GM21360 (cell line): ENCODE measurements at regions not wholly inside any gene's neighbourhood (a gene's known extent, or its start where the extent isn't known, plus 50 kb on each side); places are given as distances from the start of the nearest gene placed in this dataset.
A peak's percentile ranks its signal among the peaks of the same experiment; 100 is the strongest.
"Not testable (repeated sequence)": the region's sequence is repeated elsewhere in the genome, so short reads cannot be mapped to it uniquely, and the experiment has no call there.

Source experiments
- ATAC-seq: cut with Tn5 transposase; IDR thresholded peaks from one replicate; pipeline ENCODE4 v1.9.1; 2021; ENCODE audit warnings: mild to moderate bottlenecking, moderate library complexity; ENCODE audit not compliant: unreplicated experiment

GRCh38 chr1:188763541-188763940 lies 1714.1 kb downstream of the BRINP3 start:
- ATAC-seq: no peak

GRCh38 chr1:188769181-188769580 lies 1708.5 kb downstream of the BRINP3 start:
- ATAC-seq: no peak

GRCh38 chr1:188769936-188770335 lies 1707.7 kb downstream of the BRINP3 start:
- no peak for ATAC-seq

DNA sequence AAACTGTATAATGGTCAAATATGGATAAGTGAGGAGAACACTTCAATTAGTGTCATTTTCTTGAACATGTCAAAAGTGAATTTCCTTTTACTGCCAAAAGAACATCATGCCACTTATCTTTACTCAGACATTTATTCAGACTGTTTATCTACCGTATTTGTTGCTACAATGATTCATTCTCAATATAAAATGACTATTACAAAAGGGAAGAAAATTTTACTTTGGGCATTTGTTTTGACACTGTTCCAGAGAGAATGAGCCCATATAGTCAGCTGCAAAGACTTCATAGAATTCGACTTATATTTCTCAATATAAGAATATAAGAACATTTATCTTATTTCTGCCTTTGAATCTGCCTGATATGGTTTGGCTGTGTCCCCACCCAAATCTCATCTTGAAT lies 1699.1 kb downstream of the BRINP3 start:
- ATAC-seq: no peak

DNA sequence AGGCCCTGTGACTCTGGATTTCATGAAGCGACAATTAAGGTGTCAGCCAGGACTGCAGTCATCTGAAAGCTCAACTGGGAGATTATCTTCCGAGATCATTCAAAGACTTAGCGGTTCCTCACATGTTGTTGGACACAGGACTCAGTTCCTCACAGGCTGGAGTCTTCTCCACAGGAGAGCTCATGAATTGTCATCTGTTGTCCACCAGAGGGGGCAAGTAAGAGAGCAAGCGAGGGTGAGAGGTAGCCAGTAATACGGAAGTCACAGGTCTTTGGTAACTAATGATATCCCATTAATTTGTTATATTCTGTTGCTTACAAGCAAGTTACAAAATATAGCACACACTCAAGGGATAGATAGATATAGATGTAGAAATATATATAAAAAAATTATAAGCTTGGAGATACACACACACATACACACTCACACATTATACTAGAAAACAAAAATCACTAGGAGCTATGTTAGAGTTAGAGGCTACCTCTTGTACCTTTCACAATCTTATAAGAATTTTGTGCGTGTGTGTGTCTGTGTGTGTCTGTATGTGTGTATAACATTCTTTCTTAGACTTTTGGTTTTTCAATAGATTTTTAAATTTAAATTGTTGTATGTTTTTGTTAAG lies 1695.3 kb downstream of the BRINP3 start:
- peak; percentile 100 for ATAC-seq

GRCh38 chr1:188794969-188795368 lies 1682.7 kb downstream of the BRINP3 start:
- ATAC-seq: no peak

- not testable (repeated sequence) for ATAC-seq
Observed at GRCh38 chr1:188812153-188812552, 1665.5 kb downstream of the BRINP3 start.

DNA sequence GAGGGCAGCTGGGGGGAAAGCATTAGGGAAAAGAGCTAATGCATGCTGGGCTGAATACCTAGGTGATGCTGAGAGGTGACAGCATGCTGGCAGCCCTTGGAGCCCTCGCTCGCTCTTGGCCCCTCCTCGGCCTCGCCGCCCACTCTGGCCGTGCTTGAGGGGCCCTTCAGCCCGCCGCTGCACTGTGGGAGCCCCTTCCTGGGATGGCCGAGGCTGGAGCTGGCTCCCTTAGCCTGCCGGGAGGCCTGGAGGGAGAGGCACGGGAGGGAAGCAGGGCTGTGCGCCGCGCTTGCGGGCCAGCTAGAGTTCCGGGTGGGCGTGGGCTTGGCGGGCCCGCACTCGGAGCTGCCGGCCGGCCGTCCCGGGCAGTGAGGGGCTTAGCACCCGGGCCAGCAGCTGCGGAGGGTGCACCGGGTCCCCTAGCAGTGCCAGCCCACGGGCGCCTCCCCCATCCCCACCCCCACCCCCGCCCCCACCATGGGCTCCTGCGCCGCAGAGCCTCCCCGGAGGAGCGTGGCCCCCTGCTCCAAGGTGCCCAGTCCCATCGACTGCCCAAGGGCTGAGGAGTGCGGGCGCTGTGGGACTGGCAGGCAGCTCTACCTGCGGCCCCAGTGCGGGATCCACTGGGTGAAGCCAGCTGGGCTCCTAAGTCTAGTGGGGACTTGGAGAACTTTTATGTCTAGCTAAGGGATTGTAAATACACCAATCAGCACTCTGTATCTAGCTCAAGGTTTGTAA lies 1664.7 kb downstream of the BRINP3 start:
- ATAC-seq: not testable (repeated sequence)

- ATAC-seq: no peak
Observed at GRCh38 chr1:188817814-188818213, 1659.8 kb downstream of the BRINP3 start.

- no peak for ATAC-seq
Observed at GRCh38 chr1:188822248-188822647, 1655.4 kb downstream of the BRINP3 start.

DNA sequence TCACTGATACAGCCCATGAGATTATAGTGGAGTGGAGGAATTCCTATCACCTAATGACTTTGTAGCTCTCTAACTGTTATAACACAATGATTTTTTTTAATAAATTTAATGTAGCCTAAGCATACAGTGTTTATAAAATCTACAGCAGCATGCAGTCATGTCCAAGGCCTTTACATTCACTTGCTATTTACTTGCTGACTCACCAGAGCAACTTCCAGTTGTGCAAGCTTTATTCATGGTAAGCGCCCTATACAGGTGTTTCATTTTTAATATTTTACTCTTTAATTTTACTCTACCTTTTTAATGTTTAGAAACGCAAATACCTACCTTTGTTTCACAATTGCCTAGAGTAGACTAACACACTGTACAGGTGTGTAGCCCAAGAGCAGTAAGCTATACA lies 1652.2 kb downstream of the BRINP3 start:
- no peak for ATAC-seq

DNA sequence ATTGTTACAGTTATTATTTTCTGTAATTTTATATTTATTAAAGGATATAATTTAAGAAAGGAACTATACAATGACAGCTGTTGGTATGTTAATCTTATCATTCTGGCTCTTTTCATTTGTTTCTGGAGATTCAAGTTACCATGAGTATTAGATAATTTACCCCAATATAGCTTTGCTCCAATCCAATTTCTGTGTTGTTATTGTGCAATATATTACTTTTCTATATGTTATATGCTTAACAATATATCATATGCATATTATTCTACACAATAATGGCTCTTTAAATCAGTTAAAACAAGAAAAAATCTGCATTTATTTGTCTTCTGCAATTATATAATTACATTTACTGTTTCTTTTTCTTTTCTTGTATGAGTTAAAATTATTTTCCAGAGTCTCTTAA lies 1650.9 kb downstream of the BRINP3 start:
- ATAC-seq: no peak

GRCh38 chr1:188827400-188827799 lies 1650.3 kb downstream of the BRINP3 start:
- no peak for ATAC-seq

DNA sequence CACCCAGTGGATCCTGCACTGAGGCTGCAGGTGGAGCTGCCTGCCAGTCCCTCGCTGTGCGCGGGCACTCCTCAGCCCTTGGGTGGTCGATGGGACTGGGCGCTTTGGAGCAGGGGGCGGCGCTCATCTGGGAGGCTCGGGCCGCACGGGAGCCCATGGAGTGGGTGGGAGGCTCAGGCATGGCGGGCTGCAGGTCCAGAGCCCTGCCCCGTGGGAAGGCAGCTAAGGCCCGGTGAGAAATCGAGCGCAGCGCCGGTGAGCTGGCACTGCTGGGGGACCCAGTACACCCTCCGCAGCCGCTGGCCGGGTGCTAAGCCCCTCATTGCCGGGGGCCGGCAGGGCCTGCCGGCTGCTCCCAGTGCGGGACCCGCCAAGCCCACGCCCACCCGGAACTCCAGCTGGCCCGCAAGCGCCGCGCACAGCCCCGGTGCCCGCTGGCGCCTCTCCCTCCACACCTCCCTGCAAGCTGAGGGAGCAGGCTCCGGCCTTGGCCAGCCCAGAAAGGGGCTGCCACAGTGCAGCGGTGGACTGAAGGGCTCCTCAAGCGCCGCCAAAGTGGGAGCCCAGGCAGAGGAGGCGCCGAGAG lies 1636.5 kb downstream of the BRINP3 start:
- ATAC-seq: not testable (repeated sequence)

- no peak for ATAC-seq
Observed at GRCh38 chr1:188846468-188846867, 1631.2 kb downstream of the BRINP3 start.

- ATAC-seq: no peak
Observed at GRCh38 chr1:188857526-188858087, 1620.1 kb downstream of the BRINP3 start.

DNA sequence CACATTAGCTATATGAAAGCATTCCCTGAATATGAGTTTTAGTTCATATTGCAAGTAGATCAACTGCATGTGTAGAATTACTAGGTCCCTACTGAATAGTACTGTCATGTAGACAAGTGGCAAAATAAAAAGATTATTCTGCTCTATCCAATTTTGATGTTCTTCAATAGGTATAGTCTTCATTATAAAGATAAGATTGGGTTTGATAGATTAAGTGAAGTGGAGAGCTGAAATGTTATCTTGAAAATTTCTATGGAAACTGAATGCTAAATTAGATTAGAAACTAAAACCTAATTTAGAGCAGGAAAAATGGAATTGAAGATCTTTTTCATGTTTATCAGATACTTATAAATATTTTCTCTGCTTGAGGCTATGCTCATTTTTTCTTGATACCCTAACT lies 1610.0 kb downstream of the BRINP3 start:
- ATAC-seq: no peak

- no peak for ATAC-seq
Observed at GRCh38 chr1:188871164-188871563, 1606.5 kb downstream of the BRINP3 start.

- no peak for ATAC-seq
Observed at GRCh38 chr1:188872376-188872775, 1605.3 kb downstream of the BRINP3 start.

- ATAC-seq: no peak
Observed at GRCh38 chr1:188877668-188878067, 1600.0 kb downstream of the BRINP3 start.

DNA sequence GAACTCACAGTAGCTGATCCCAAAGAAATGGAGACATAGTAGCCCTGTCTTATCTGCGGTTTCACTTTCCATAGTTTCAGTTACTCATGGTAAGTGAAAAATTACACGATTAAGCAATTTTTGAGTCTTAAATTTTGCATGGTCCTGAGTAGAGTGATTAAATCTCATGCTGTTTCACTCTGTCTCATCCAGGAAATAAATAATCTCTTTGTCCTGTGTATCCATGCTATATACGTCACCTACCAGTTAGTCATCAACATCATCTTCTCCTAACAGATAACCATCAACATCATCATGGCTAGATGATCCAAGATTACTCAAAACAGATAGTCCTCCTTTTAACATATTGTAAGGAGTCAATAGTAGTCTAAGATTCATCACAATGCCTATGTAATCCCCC lies 1589.3 kb downstream of the BRINP3 start:
- no peak for ATAC-seq

DNA sequence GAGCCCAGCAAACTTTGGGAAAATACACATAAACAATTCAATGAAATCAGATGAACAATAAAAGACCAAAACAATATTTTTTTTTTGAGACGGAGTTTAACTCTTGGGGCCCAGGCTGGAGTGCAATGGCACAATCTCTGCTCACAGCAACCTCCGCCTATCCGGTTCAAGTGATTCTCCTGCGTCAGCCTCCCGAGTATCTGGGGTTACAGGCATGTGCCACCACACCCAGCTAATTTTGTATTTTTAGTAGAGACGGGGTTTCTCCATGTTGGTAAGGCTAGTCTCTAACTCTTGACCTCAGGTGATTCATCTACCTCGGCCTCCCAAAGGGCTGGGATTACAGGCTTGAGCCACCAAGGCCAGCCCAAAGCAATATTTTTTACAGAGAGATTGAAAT lies 1588.5 kb downstream of the BRINP3 start:
- ATAC-seq: no peak
